Uterus (tissue), 3 donors: ENCODE measurements at regions not wholly inside any gene's neighbourhood (a gene's known extent, or its start where the extent isn't known, plus 50 kb on each side); places are given as distances from the start of the nearest gene placed in this dataset.

ENCODE experiments used
- DNase-seq, 2 donors: peaks; one replicate each; pipeline ENCODE4 v3.0.0-alpha.2; 2019 to 2020
- H3K27ac ChIP-seq, 2 donors: fragments of 200-600 bp; sonication (generic); 1 replicate in 1 of 2; 2 replicates in 1 of 2; pipeline ENCODE4 v1.5.1; 2016 to 2018
- H3K27me3 ChIP-seq, 2 donors: fragments of 200-600 bp; sonication (generic); one replicate each; pipeline ENCODE4 v1.5.1; 2018 to 2019; ENCODE audit warnings: control low read depth in 1 of 2
- H3K36me3 ChIP-seq, 2 donors: fragments of 200-600 bp; sonication (generic); one replicate each; pipeline ENCODE4 v1.5.1; 2019; ENCODE audit warnings: control low read depth in 1 of 2
- H3K4me1 ChIP-seq, 2 donors: fragments of 200-600 bp; sonication (generic); one replicate each; pipeline ENCODE4 v1.5.1; 2018 to 2019; ENCODE audit warnings: control low read depth in 1 of 2
- H3K4me3 ChIP-seq, 2 donors: fragments of 200-600 bp; sonication (generic); 1 replicate in 1 of 2; 2 replicates in 1 of 2; pipeline ENCODE4 v1.5.1; 2018 to 2019; ENCODE audit warnings: mild to moderate bottlenecking in 1 of 2
- H3K9me3 ChIP-seq, 2 donors: fragments of 200-600 bp; sonication (generic); one replicate each; pipeline ENCODE4 v1.5.1; 2019; ENCODE audit warnings: control low read depth in 1 of 2
- CTCF ChIP-seq, 4 experiments: fragments of 200-600 bp in 2 of 4; fragments of 450-650 bp in 2 of 4; sonication (generic) in 2 of 4; IDR thresholded peaks; one replicate each; pipeline ENCODE4 v1.5.1; 2016 to 2019; ENCODE audit warnings: antibody characterized with exemption in 4 of 4, mild to moderate bottlenecking in 2 of 4, moderate library complexity in 1 of 4
- POLR2A ChIP-seq, 2 donors: fragments of 450-650 bp; IDR thresholded peaks; one replicate each; pipeline ENCODE4 v1.6.1; 2016; ENCODE audit warnings: antibody characterized with exemption in 2 of 2, mild to moderate bottlenecking in 1 of 2, moderate library complexity in 1 of 2
- intact Hi-C: fragments of 100-400 bp; cut with DNase I; formaldehyde crosslinking; loops from one replicate; pipeline ENCODE4 v1.15.1; 2023; ENCODE audit warnings: low total_unique reads
- donor health status: DM: yes; HTN: yes; CAD: no.

- Histone ChIP-seq H3K27ac (no peak overlapping the region), H3K27me3 (no peaks in the 10 kb centered on the region), H3K9me3 (no peaks in the 10 kb centered on the region), H3K4me1 (no peaks in the 10 kb centered on the region), H3K4me3 (no peak overlapping the region), H3K36me3 (no peaks in the 10 kb centered on the region)
- intact Hi-C loops, result no loop called here
- no peak for DNase-seq
- no peak for TF ChIP-seq CTCF (IDR thresholded peaks at IDR 0.05)
- no peak for TF ChIP-seq POLR2A (IDR thresholded peaks at IDR 0.05)
These were observed 503.1 kb downstream of the AACS start for GRCh38 chr12:125568306-125568705.

GRCh38 chr12:125573271-125573670 is 508.0 kb downstream of the AACS start:
- DNase-seq, result no peak
- TF ChIP-seq CTCF (IDR thresholded peaks at IDR 0.05), result no peak
- no peak for TF ChIP-seq POLR2A (IDR thresholded peaks at IDR 0.05)
- H3K9me3 ChIP-seq, result no peaks in the 10 kb centered on the region
- no peak overlapping the region for H3K27ac ChIP-seq
- no peak overlapping the region for H3K4me3 ChIP-seq
- no peaks in the 10 kb centered on the region for H3K27me3 ChIP-seq
- intact Hi-C loops, result no loop called here
- H3K36me3 ChIP-seq, result no peaks in the 10 kb centered on the region
- H3K4me1 ChIP-seq, result no peaks in the 10 kb centered on the region

GRCh38 chr12:125577334-125577733 is 512.1 kb downstream of the AACS start:
- TF ChIP-seq POLR2A (IDR thresholded peaks at IDR 0.05), result no peak
- TF ChIP-seq CTCF (IDR thresholded peaks at IDR 0.05), result no peak
- no peak for DNase-seq
- Histone ChIP-seq H3K4me3 (no peak overlapping the region), H3K27ac (no peak overlapping the region), H3K36me3 (no peaks in the 10 kb centered on the region), H3K27me3 (no peaks in the 10 kb centered on the region), H3K9me3 (no peaks in the 10 kb centered on the region), H3K4me1 (no peaks in the 10 kb centered on the region)
- intact Hi-C loops, result no loop called here

- no peaks in the 10 kb centered on the region for H3K27me3 ChIP-seq
- DNase-seq, result no peak
- H3K36me3 ChIP-seq, result no peaks in the 10 kb centered on the region
These were observed 514.7 kb downstream of the AACS start for GRCh38 chr12:125579916-125580315.

GRCh38 chr12:125583071-125583470 is 517.8 kb downstream of the AACS start:
- no peak for DNase-seq
- TF ChIP-seq CTCF (IDR thresholded peaks at IDR 0.05) (no peak), POLR2A (IDR thresholded peaks at IDR 0.05) (no peak)
- H3K9me3 ChIP-seq, result no peaks in the 10 kb centered on the region
- no peaks in the 10 kb centered on the region for H3K4me1 ChIP-seq
- H3K36me3 ChIP-seq, result no peaks in the 10 kb centered on the region
- no peak overlapping the region for H3K27ac ChIP-seq
- H3K4me3 ChIP-seq, result no peak overlapping the region
- H3K27me3 ChIP-seq, result no peaks in the 10 kb centered on the region
- intact Hi-C loops, result no loop called here

More at GRCh38 chr12:125579916-125580315, 514.7 kb downstream of the AACS start:
- Histone ChIP-seq H3K27ac (no peak overlapping the region), H3K4me1 (no peaks in the 10 kb centered on the region), H3K4me3 (no peak overlapping the region), H3K9me3 (no peaks in the 10 kb centered on the region)
- intact Hi-C loops, result no loop called here
- TF ChIP-seq POLR2A (IDR thresholded peaks at IDR 0.05), result no peak
- TF ChIP-seq CTCF (IDR thresholded peaks at IDR 0.05), result no peak
